ENCODE measurements at regions not wholly inside any gene's neighbourhood (a gene's known extent, or its start where the extent isn't known, plus 50 kb on each side); places are given as distances from the start of the nearest gene placed in this dataset.

DNA sequence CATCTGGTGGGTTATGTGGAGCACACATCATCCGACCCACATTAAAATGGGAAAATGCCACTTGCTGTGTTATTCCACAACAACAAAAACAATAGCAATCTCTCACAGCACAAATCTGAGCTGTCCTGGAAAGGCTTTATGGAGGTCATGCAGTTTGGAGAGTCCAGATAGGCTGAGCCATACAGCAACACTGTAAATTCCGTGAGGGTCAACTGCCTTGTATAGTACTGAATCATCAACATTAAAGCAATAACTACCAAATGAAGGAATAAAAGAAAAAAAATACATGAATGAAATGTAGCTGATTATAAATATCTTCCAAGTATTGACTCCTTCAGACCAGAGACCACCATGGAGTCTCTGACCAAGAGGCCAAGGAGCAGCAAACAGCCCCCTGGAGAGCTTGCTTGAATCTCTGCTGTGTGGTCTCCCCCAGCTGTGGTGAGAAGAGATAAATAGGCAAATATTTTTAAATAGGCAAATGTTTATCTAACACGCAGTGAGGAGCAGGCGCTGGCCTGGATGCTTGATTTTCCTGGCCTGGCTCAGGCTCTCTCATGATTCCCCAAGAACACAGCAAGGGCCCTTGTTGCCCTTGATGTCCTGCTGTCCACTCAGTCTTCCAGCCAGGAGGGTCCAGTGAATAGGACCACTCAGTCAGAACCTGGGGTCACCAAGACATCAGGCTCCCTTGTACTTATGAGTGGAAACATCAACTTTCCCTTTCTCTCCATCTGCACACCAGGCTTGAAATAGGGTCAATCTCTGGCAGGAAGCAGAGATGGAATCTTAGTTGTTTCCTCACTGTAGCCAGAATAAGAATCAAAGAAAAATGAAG lies 1021.3 kb downstream of the XPNPEP1 start:
- no peaks in the 10 kb centered on the region for H3K4me1 ChIP-seq (ENCODE audit: insufficient read depth, low read length)
- H4K20me1 ChIP-seq (ENCODE audit: control insufficient read depth, insufficient read depth, insufficient read length), result no peaks in the 10 kb centered on the region
- H3K9ac ChIP-seq (ENCODE audit: extremely low read depth, insufficient read length, low read length), result no peak overlapping the region
- H4K91ac ChIP-seq (ENCODE audit: insufficient read length, low read depth, low read length), result no peak overlapping the region
- DNase-seq, result no peak
- Mint-ChIP-seq H3K4me3 (no peak overlapping the region), H3K4me1 (peaks cover 4 to 7% of the 10 kb centered on the region in 2 experiments), H3K27me3 (ENCODE audit: low read depth) (no peaks in the 10 kb centered on the region), H3K36me3 (ENCODE audit: insufficient read depth in 1 of 3, low read depth in 3 of 3) (no peaks in the 10 kb centered on the region), H3K9me3 (no peaks in the 10 kb centered on the region), H3K27ac (no peak overlapping the region)
- no peak overlapping the region for H2BK120ac ChIP-seq (ENCODE audit: low read depth, low read length, poor library complexity, severe bottlenecking)
- H3K23ac ChIP-seq (ENCODE audit: insufficient read length, low read depth, low read length), result no peak overlapping the region
- no peak overlapping the region for H3K56ac ChIP-seq (ENCODE audit: insufficient read length, low read depth, low read length)
- WGBS (ENCODE audit: extremely low coverage, insufficient read length, low lambda C conversion rate), result no CpG with 5 or more reads among the region's 4 CpGs
- H3T11ph ChIP-seq (ENCODE audit: low read length), result no peak overlapping the region
- H2BK5ac ChIP-seq (ENCODE audit: insufficient read length, low read length), result no peak overlapping the region
- no peak overlapping the region for H2BK15ac ChIP-seq (ENCODE audit: low read depth, low read length)
- H3K9me3 ChIP-seq (ENCODE audit: control insufficient read depth, low read depth, low read length), result no peaks in the 10 kb centered on the region
- H3K4me2 ChIP-seq (ENCODE audit: insufficient read depth, insufficient read length, low read length), result no peak overlapping the region
- no peak overlapping the region for H3K4ac ChIP-seq (ENCODE audit: low read depth, low read length)
- H3K79me2 ChIP-seq (ENCODE audit: insufficient read depth, low read length), result no peaks in the 10 kb centered on the region
- no peak for TF ChIP-seq CTCF (conservative IDR thresholded peaks at IDR 0.05)
- H3K18ac ChIP-seq (ENCODE audit: insufficient read length, low read depth, low read length), result no peak overlapping the region
- H2BK20ac ChIP-seq (ENCODE audit: low read depth, low read length, poor library complexity, severe bottlenecking), result no peak overlapping the region
- no peak overlapping the region for H2BK12ac ChIP-seq (ENCODE audit: insufficient read length, low read depth, low read length)
- H3K23me2 ChIP-seq (ENCODE audit: insufficient read length, low read depth, low read length, poor library complexity, severe bottlenecking), result no peaks in the 10 kb centered on the region
- H4K8ac ChIP-seq (replicated peaks; ENCODE audit: insufficient read length, low read depth, low read length), result no peak overlapping the region
- H3K27me3 ChIP-seq (ENCODE audit: insufficient read depth, low read length), result no peaks in the 10 kb centered on the region
- H3K14ac ChIP-seq (ENCODE audit: insufficient read depth, low read length), result no peak overlapping the region
- no peaks in the 10 kb centered on the region for H3K79me1 ChIP-seq (ENCODE audit: insufficient read depth, low read depth, low read length, poor library complexity, severe bottlenecking)
- no peak overlapping the region for H2AFZ ChIP-seq (ENCODE audit: low read length)
- no peak overlapping the region for H3K27ac ChIP-seq (ENCODE audit: insufficient read length, low read depth, low read length)
- H2AK5ac ChIP-seq (ENCODE audit: insufficient read length, low read length), result no peak overlapping the region
- no peak overlapping the region for H4K5ac ChIP-seq (ENCODE audit: insufficient read length, low read depth, low read length)

Data from H9 (cell line).